ENCODE measurements at regions not wholly inside any gene's neighbourhood (a gene's known extent, or its start where the extent isn't known, plus 50 kb on each side); places are given as distances from the start of the nearest gene placed in this dataset.
"Not testable (repeated sequence)": the region's sequence is repeated elsewhere in the genome, so short reads cannot be mapped to it uniquely, and the experiment has no call there.

- H2AFZ ChIP-seq (ENCODE audit: low read length); H4K20me1 ChIP-seq (ENCODE audit: low read length); H3F3A ChIP-seq (ENCODE audit: low read length, unreplicated experiment); POLR2A ChIA-PET (ENCODE audit: unreplicated experiment); DNase-seq; H3K4me3 ChIP-seq (ENCODE audit: low read length); BruUV-seq (replicated peaks); H3K79me2 ChIP-seq (ENCODE audit: low read length); H3K9me2 ChIP-seq (replicated peaks; ENCODE audit: low read length); H3K4me2 ChIP-seq (ENCODE audit: low read length); CTCF ChIA-PET; H3K4me1 ChIP-seq (ENCODE audit: insufficient read depth, low read length); intact Hi-C loops (cut with micrococcal nuclease); H3K9me3 ChIP-seq (ENCODE audit: low read length); H3K9ac ChIP-seq (ENCODE audit: low read length); H3K36me3 ChIP-seq (ENCODE audit: low read depth, low read length); H3K27me3 ChIP-seq (ENCODE audit: low read length); H3K27ac ChIP-seq (ENCODE audit: low read length); ATAC-seq: not testable (repeated sequence)
Measured at GRCh38 chr2:87437701-87438260, 310.1 kb upstream of the PLGLB2 start.

GRCh38 chr2:87438780-87439454 is 309.0 kb upstream of the PLGLB2 start:
- H3K4me2 ChIP-seq (ENCODE audit: low read length); H3K27ac ChIP-seq (ENCODE audit: low read length); H4K20me1 ChIP-seq (ENCODE audit: low read length); H3K9me2 ChIP-seq (replicated peaks; ENCODE audit: low read length); H2AFZ ChIP-seq (ENCODE audit: low read length); H3K9me3 ChIP-seq (ENCODE audit: low read length); CTCF ChIA-PET; intact Hi-C loops (cut with micrococcal nuclease); DNase-seq; H3K79me2 ChIP-seq (ENCODE audit: low read length); BruUV-seq (replicated peaks); ATAC-seq; H3F3A ChIP-seq (ENCODE audit: low read length, unreplicated experiment); H3K9ac ChIP-seq (ENCODE audit: low read length); H3K4me3 ChIP-seq (ENCODE audit: low read length); H3K36me3 ChIP-seq (ENCODE audit: low read depth, low read length); H3K4me1 ChIP-seq (ENCODE audit: insufficient read depth, low read length); POLR2A ChIA-PET (ENCODE audit: unreplicated experiment); H3K27me3 ChIP-seq (ENCODE audit: low read length): not testable (repeated sequence)

- H2AFZ ChIP-seq (ENCODE audit: low read length); H3K4me3 ChIP-seq (ENCODE audit: low read length); CTCF ChIA-PET; intact Hi-C loops (cut with micrococcal nuclease); H3K27me3 ChIP-seq (ENCODE audit: low read length); DNase-seq; BruUV-seq (replicated peaks); H4K20me1 ChIP-seq (ENCODE audit: low read length); POLR2A ChIA-PET (ENCODE audit: unreplicated experiment); H3K4me1 ChIP-seq (ENCODE audit: insufficient read depth, low read length); H3K4me2 ChIP-seq (ENCODE audit: low read length); H3K9me2 ChIP-seq (replicated peaks; ENCODE audit: low read length); H3K9me3 ChIP-seq (ENCODE audit: low read length); H3K9ac ChIP-seq (ENCODE audit: low read length); H3F3A ChIP-seq (ENCODE audit: low read length, unreplicated experiment); H3K27ac ChIP-seq (ENCODE audit: low read length); H3K79me2 ChIP-seq (ENCODE audit: low read length); H3K36me3 ChIP-seq (ENCODE audit: low read depth, low read length): not testable (repeated sequence)
- ATAC-seq = peak; percentile 20; the same call in 1 of the 2 replicates
Measured at GRCh38 chr2:87439617-87440204, 308.2 kb upstream of the PLGLB2 start.

GRCh38 chr2:87440650-87441049 is 307.2 kb upstream of the PLGLB2 start:
- POLR2A ChIA-PET (ENCODE audit: unreplicated experiment); H3K27me3 ChIP-seq (ENCODE audit: low read length); H3K4me2 ChIP-seq (ENCODE audit: low read length); H3K4me1 ChIP-seq (ENCODE audit: insufficient read depth, low read length); intact Hi-C loops (cut with micrococcal nuclease); H3K9me2 ChIP-seq (replicated peaks; ENCODE audit: low read length); H3K27ac ChIP-seq (ENCODE audit: low read length); H3F3A ChIP-seq (ENCODE audit: low read length, unreplicated experiment); H2AFZ ChIP-seq (ENCODE audit: low read length); H3K9ac ChIP-seq (ENCODE audit: low read length); ATAC-seq; H3K79me2 ChIP-seq (ENCODE audit: low read length); CTCF ChIA-PET; BruUV-seq (replicated peaks); H3K4me3 ChIP-seq (ENCODE audit: low read length); DNase-seq; H3K36me3 ChIP-seq (ENCODE audit: low read depth, low read length); H4K20me1 ChIP-seq (ENCODE audit: low read length); H3K9me3 ChIP-seq (ENCODE audit: low read length): not testable (repeated sequence)

GRCh38 chr2:87441375-87441774 is 306.5 kb upstream of the PLGLB2 start:
- H3K4me3 ChIP-seq (ENCODE audit: low read length); H4K20me1 ChIP-seq (ENCODE audit: low read length); POLR2A ChIA-PET (ENCODE audit: unreplicated experiment); H3K9ac ChIP-seq (ENCODE audit: low read length); H3K4me1 ChIP-seq (ENCODE audit: insufficient read depth, low read length); H3K36me3 ChIP-seq (ENCODE audit: low read depth, low read length); H2AFZ ChIP-seq (ENCODE audit: low read length); H3K9me2 ChIP-seq (replicated peaks; ENCODE audit: low read length); DNase-seq; H3K79me2 ChIP-seq (ENCODE audit: low read length); H3K4me2 ChIP-seq (ENCODE audit: low read length); H3K27ac ChIP-seq (ENCODE audit: low read length); BruUV-seq (replicated peaks); H3F3A ChIP-seq (ENCODE audit: low read length, unreplicated experiment); H3K27me3 ChIP-seq (ENCODE audit: low read length); intact Hi-C loops (cut with micrococcal nuclease); ATAC-seq; H3K9me3 ChIP-seq (ENCODE audit: low read length); CTCF ChIA-PET: not testable (repeated sequence)

GRCh38 chr2:87442983-87443577 is 304.8 kb upstream of the PLGLB2 start:
- H3K4me3 ChIP-seq (ENCODE audit: low read length); H3K36me3 ChIP-seq (ENCODE audit: low read depth, low read length); ATAC-seq; H3K27ac ChIP-seq (ENCODE audit: low read length); H3K9me2 ChIP-seq (replicated peaks; ENCODE audit: low read length); POLR2A ChIA-PET (ENCODE audit: unreplicated experiment); DNase-seq; H3K79me2 ChIP-seq (ENCODE audit: low read length); H3F3A ChIP-seq (ENCODE audit: low read length, unreplicated experiment); H3K4me2 ChIP-seq (ENCODE audit: low read length); H3K9me3 ChIP-seq (ENCODE audit: low read length); H3K27me3 ChIP-seq (ENCODE audit: low read length); intact Hi-C loops (cut with micrococcal nuclease); H2AFZ ChIP-seq (ENCODE audit: low read length); H3K4me1 ChIP-seq (ENCODE audit: insufficient read depth, low read length); BruUV-seq (replicated peaks); H4K20me1 ChIP-seq (ENCODE audit: low read length); CTCF ChIA-PET; H3K9ac ChIP-seq (ENCODE audit: low read length): not testable (repeated sequence)

Data from PC-3 (cell line).